GM21526 (cell line): ENCODE measurements at regions not wholly inside any gene's neighbourhood (a gene's known extent, or its start where the extent isn't known, plus 50 kb on each side); places are given as distances from the start of the nearest gene placed in this dataset.
A peak's percentile ranks its signal among the peaks of the same experiment; 100 is the strongest.

Experiments
- ATAC-seq: cut with Tn5 transposase; IDR thresholded peaks from one replicate; pipeline ENCODE4 v1.9.1; 2021; ENCODE audit warnings: moderate library complexity; ENCODE audit not compliant: unreplicated experiment, low FRiP score

- no peak for ATAC-seq
Observed at GRCh38 chr4:16382571-16382970, 156.3 kb upstream of the TAPT1 start.

GRCh38 chr4:16377887-16378286 is 151.6 kb upstream of the TAPT1 start:
- no peak for ATAC-seq

- no peak for ATAC-seq
Observed at GRCh38 chr4:16365036-16365569, 138.8 kb upstream of the TAPT1 start.

- ATAC-seq: no peak
Observed at GRCh38 chr4:16360694-16361262, 134.5 kb upstream of the TAPT1 start.

GRCh38 chr4:16353165-16353564 is 126.9 kb upstream of the TAPT1 start:
- ATAC-seq: no peak

GRCh38 chr4:16351161-16351560 is 124.9 kb upstream of the TAPT1 start:
- ATAC-seq: no peak

- ATAC-seq: no peak
Observed at GRCh38 chr4:16344853-16345252, 118.6 kb upstream of the TAPT1 start.

GRCh38 chr4:16337936-16338335 is 111.7 kb upstream of the TAPT1 start:
- no peak for ATAC-seq

GRCh38 chr4:16334601-16335000 is 108.3 kb upstream of the TAPT1 start:
- ATAC-seq: no peak

GRCh38 chr4:16329797-16330134 is 103.5 kb upstream of the TAPT1 start:
- ATAC-seq: no peak

- ATAC-seq: no peak
Observed at GRCh38 chr4:16329125-16329796, 103.0 kb upstream of the TAPT1 start.

GRCh38 chr4:16322183-16322582 is 95.9 kb upstream of the TAPT1 start:
- no peak for ATAC-seq

GRCh38 chr4:16315456-16315855 is 89.2 kb upstream of the TAPT1 start:
- ATAC-seq: no peak

- ATAC-seq: no peak
Observed at GRCh38 chr4:16310606-16311005, 84.3 kb upstream of the TAPT1 start.

- no peak for ATAC-seq
Observed at GRCh38 chr4:16302648-16303047, 76.4 kb upstream of the TAPT1 start.

GRCh38 chr4:16297003-16297402 is 70.7 kb upstream of the TAPT1 start:
- no peak for ATAC-seq

- ATAC-seq: no peak
Observed at GRCh38 chr4:16294455-16294854, 68.2 kb upstream of the TAPT1 start.

- no peak for ATAC-seq
Observed at GRCh38 chr4:16293210-16293838, 67.1 kb upstream of the TAPT1 start.

- ATAC-seq: no peak
Observed at GRCh38 chr4:16292585-16292984, 66.3 kb upstream of the TAPT1 start.

GRCh38 chr4:16290681-16291420 is 64.6 kb upstream of the TAPT1 start:
- ATAC-seq: no peak

GRCh38 chr4:16289897-16290554 is 63.8 kb upstream of the TAPT1 start:
- peak; percentile 72 for ATAC-seq
